ENCODE measurements at regions not wholly inside any gene's neighbourhood (a gene's known extent, or its start where the extent isn't known, plus 50 kb on each side); places are given as distances from the start of the nearest gene placed in this dataset.

DNA sequence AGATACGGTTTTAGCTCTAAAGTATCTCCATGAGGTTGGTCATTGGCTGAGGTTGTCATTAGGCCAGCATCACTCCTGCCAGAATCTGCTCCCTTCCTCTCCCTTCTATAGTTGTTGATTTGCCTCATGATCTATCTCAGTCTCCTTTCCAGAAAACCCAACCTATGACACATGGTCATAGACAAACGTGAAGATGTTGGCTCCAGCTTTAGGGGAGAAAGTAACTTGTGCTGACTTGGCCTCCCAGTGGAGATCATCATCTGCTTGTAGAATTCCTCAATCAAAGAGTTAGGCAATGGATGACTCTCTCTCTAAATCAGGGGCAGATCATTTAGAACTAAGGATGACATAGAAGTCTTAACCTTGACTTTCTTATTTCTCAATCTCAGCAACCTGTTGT, 894.4 kb downstream of the TTLL7 start:
- TF ChIP-seq, protein P1, sequence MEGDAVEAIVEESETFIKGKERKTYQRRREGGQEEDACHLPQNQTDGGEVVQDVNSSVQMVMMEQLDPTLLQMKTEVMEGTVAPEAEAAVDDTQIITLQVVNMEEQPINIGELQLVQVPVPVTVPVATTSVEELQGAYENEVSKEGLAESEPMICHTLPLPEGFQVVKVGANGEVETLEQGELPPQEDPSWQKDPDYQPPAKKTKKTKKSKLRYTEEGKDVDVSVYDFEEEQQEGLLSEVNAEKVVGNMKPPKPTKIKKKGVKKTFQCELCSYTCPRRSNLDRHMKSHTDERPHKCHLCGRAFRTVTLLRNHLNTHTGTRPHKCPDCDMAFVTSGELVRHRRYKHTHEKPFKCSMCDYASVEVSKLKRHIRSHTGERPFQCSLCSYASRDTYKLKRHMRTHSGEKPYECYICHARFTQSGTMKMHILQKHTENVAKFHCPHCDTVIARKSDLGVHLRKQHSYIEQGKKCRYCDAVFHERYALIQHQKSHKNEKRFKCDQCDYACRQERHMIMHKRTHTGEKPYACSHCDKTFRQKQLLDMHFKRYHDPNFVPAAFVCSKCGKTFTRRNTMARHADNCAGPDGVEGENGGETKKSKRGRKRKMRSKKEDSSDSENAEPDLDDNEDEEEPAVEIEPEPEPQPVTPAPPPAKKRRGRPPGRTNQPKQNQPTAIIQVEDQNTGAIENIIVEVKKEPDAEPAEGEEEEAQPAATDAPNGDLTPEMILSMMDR (IDR thresholded peaks at IDR 0.05; ENCODE audit: control insufficient read depth, insufficient read depth, low read depth, low read length, missing control alignments): no peak
- no peak for DNase-seq (ENCODE audit: low read depth)
- H3K4me3 ChIP-seq (ENCODE audit: control insufficient read depth, low read depth, low read length): no peak overlapping the region

DNA sequence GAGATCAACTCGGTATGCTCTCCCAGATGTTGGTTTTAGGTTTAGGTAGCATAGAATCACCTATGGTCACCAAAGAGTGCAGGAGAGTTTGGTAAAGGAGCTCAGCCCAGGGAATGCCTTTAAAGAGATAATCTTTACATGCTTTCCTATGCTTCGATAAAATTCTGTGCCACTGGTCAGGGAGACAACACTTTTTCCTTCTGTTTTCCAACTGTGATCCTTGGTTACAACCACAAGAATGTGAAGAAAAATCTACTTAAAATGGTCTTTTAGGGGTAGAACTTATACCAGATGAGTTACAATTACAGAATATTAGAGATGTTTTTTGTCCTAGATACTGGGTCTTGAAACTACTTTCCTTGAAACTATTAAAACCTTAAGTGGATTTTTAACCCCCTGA, 895.6 kb downstream of the TTLL7 start:
- TF ChIP-seq, protein P1 (IDR thresholded peaks at IDR 0.05; ENCODE audit: control insufficient read depth, insufficient read depth, low read depth, low read length, missing control alignments): no peak
- H3K4me3 ChIP-seq (ENCODE audit: control insufficient read depth, low read depth, low read length): no peak overlapping the region
- no peak for DNase-seq (ENCODE audit: low read depth)

DNA sequence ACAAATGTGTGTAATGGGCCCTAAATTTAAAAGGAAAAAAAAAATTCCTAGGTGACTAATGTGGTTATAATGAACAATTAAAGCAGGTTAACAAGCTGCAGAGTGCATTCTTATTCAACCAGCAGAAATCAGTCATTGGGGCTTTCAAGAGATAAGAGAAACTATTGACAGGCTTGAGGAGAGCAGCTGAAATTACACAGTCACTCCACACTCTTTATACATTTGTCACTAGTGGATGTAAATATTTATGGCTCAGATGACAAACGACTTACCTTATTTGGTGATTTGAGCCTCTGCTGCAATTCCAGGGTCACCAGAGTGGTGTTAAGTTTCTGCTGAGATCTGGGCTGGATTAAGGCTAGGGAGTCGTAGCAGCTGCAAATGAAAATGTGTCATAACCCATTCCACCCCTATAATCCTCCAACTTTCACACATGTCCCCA, 896.3 kb downstream of the TTLL7 start:
- H3K4me3 ChIP-seq (ENCODE audit: control insufficient read depth, low read depth, low read length): no peak overlapping the region
- TF ChIP-seq, protein P1 (IDR thresholded peaks at IDR 0.05; ENCODE audit: control insufficient read depth, insufficient read depth, low read depth, low read length, missing control alignments): no peak
- DNase-seq (ENCODE audit: low read depth): no peak

DNA sequence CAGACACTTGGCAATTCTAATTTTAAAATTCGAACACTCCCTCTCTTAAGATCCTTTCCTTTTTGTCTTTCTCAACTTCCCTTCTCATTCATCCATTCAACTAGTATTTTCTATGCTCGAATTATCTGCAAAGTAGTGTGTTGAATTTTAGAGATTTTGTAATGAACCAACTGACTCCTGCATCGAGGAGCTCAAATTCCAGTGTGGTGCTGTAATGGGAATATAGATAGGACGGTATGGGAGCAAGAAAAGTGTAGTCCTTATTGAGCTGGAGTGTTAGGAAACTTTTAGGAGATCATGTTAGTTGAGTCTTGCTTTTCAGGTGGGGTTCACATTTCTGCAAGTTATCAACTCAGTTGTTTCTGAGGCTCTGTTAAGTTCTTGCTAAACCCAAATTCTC, 897.5 kb downstream of the TTLL7 start:
- DNase-seq (ENCODE audit: low read depth): no peak
- TF ChIP-seq, protein P1 (IDR thresholded peaks at IDR 0.05; ENCODE audit: control insufficient read depth, insufficient read depth, low read depth, low read length, missing control alignments): no peak
- H3K4me3 ChIP-seq (ENCODE audit: control insufficient read depth, low read depth, low read length): no peak overlapping the region

DNA sequence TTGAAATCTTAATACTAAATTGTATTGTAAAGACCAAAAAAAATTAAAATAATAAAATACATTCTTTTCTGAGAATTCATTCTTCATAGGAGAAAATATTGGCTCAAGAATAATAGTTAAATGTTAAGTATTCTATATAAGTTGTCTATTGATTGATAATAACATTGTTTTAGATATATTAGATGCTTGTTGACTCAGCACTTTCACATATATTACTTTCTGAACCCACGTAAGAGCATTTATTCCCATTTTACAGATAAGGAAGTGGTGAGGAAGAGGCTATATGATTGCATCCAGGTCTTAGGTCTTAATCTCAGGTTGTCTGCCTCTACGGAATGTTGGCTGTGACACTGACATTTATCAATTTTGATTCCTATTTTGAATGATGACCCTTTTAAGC, 898.8 kb downstream of the TTLL7 start:
- DNase-seq (ENCODE audit: low read depth): no peak
- TF ChIP-seq, protein P1 (IDR thresholded peaks at IDR 0.05; ENCODE audit: control insufficient read depth, insufficient read depth, low read depth, low read length, missing control alignments): no peak
- no peak overlapping the region for H3K4me3 ChIP-seq (ENCODE audit: control insufficient read depth, low read depth, low read length)

DNA sequence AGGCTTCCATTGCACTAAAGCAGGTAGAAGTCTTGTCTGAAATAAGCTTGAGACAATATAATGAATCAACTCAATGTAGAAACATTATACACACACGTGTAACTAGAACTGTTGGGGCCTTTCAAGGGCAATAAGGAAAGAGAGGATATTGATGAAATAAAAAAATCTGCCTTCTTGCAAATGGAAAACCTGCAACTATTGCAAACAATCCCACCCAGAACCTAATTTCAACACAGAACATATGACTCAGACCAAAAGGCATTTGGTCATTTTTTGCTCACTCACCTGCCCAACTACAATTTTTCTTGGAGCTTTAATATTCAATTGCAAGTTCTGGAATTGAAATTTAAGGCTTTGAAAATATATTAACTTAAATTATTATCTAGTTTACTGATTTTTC, 900.1 kb downstream of the TTLL7 start:
- DNase-seq (ENCODE audit: low read depth): no peak
- TF ChIP-seq, protein P1 (IDR thresholded peaks at IDR 0.05; ENCODE audit: control insufficient read depth, insufficient read depth, low read depth, low read length, missing control alignments): no peak
- no peak overlapping the region for H3K4me3 ChIP-seq (ENCODE audit: control insufficient read depth, low read depth, low read length)

DNA sequence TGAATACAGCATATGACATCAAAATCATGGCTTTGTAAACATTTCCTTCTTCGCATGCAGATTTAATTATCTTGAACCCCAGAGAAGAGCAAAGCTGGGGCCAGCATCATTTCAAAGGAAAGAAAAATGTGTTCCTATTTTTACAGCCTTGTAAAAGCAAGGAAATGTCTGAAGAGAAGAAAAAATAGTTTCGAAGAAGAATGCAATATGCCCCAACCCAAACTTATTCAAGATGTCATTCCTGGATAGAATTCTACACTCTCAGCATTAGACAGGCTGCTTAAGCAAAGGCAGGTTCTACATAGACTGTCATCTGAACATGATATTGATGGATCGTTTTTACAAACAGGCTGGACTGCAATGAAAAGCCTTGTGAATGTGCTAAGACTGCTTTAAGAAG, 900.8 kb downstream of the TTLL7 start:
- H3K4me3 ChIP-seq (ENCODE audit: control insufficient read depth, low read depth, low read length): no peak overlapping the region
- DNase-seq (ENCODE audit: low read depth): peak; percentile 51

More for the DNA sequence above, 900.8 kb downstream of the TTLL7 start:
- TF ChIP-seq, protein P1 (IDR thresholded peaks at IDR 0.05; ENCODE audit: control insufficient read depth, insufficient read depth, low read depth, low read length, missing control alignments): no peak
